ENCODE measurements at regions not wholly inside any gene's neighbourhood (a gene's known extent, or its start where the extent isn't known, plus 50 kb on each side); places are given as distances from the start of the nearest gene placed in this dataset.

DNA sequence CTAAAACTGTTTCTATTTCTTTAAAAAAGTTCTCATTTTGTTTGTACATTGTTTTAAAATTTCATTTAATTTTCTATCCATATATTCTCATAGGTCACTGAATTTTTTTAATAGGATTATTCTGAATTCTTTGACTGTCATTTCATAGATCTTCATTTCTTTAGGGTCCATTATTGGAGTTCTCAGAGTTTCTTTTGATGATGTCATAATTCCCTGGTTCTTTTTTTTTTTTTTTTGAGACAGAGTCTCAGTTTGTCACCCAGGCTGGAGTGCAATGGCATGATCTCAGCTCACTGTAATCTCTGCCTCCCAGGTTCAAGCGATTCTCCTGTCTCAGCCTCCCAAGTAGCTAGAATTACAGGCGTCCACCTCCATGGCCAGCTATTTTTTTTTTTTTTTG lies 89.9 kb downstream of the DMRT2 start:
- no peak for FAIRE-seq
- TF ChIP-seq, protein P1, sequence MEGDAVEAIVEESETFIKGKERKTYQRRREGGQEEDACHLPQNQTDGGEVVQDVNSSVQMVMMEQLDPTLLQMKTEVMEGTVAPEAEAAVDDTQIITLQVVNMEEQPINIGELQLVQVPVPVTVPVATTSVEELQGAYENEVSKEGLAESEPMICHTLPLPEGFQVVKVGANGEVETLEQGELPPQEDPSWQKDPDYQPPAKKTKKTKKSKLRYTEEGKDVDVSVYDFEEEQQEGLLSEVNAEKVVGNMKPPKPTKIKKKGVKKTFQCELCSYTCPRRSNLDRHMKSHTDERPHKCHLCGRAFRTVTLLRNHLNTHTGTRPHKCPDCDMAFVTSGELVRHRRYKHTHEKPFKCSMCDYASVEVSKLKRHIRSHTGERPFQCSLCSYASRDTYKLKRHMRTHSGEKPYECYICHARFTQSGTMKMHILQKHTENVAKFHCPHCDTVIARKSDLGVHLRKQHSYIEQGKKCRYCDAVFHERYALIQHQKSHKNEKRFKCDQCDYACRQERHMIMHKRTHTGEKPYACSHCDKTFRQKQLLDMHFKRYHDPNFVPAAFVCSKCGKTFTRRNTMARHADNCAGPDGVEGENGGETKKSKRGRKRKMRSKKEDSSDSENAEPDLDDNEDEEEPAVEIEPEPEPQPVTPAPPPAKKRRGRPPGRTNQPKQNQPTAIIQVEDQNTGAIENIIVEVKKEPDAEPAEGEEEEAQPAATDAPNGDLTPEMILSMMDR (IDR thresholded peaks at IDR 0.05; ENCODE audit: insufficient read depth, low read length, severe bottlenecking) = no peak
- no peak for DNase-seq (ENCODE audit: low read depth)
- no peaks in the 10 kb centered on the region for H3K36me3 ChIP-seq (ENCODE audit: control insufficient read depth, insufficient read depth, low read length)
- no peak overlapping the region for H3K4me3 ChIP-seq (ENCODE audit: low read depth, low read length)
- H3K27me3 ChIP-seq (ENCODE audit: control insufficient read depth, insufficient read depth, low read length) = no peaks in the 10 kb centered on the region

DNA sequence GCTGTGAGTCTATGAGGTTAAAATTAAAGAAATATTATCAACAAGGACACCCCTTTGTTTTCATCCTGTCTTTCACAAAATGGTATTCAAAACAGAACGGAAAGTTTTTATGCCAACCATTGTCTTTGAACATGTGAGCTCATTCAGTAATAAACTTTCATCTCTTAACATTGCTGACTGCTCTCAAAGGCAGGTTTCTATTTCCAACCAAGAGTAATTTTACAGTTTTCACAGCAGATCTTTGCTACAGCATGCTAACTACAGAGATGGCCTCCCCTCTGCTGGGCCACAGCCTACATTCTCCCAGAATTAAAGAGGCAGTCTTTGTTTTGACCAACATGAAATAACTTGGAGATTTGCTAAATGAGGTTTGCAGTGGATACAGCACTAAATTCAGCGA lies 101.5 kb downstream of the DMRT2 start:
- FAIRE-seq (no peak), DNase-seq (ENCODE audit: low read depth) (no peak)
- no peaks in the 10 kb centered on the region for H3K36me3 ChIP-seq (ENCODE audit: control insufficient read depth, insufficient read depth, low read length)
- TF ChIP-seq, protein P1 (IDR thresholded peaks at IDR 0.05; ENCODE audit: insufficient read depth, low read length, severe bottlenecking) = no peak
- no peak overlapping the region for H3K4me3 ChIP-seq (ENCODE audit: low read depth, low read length)
- H3K27me3 ChIP-seq (ENCODE audit: control insufficient read depth, insufficient read depth, low read length) = no peaks in the 10 kb centered on the region

DNA sequence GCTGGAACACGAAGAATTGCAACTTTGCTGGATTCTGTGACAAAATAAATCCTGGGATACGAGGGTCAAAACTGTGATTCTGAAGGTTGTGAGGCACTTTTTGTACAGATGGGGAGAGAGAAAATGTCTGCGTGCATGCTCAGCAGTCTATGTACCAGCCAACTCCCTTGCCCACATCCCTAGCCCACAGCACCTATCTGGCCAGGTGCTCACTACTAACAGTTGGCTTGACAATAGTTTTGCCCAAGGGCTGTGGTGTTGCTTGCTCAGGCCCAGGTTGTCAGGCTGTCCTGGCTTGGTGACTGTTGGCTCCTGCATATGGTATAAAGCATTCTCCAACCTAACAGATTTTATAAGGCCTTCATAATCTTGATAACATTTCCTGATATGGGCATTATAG lies 102.0 kb downstream of the DMRT2 start:
- TF ChIP-seq, protein P1 (IDR thresholded peaks at IDR 0.05; ENCODE audit: insufficient read depth, low read length, severe bottlenecking) = no peak

DNA sequence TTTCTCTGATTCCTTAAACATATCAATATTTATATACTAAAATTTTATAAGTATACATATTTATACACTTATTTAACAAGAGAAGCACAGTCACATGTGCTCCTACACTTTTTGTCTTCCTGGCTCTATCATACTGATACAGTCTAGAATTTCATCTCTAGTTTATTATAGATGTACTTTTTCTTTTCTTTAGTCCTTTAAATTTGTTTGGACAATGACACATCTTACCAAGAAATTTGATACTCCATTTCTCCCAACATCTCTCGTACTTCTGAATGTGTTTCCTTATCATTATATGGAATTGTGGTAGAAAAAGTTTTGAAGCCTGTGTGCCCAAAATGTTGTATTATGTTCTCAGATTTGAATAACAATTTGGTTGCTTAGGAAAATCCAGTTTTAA lies 104.6 kb downstream of the DMRT2 start:
- no peaks in the 10 kb centered on the region for H3K36me3 ChIP-seq (ENCODE audit: control insufficient read depth, insufficient read depth, low read length)
- TF ChIP-seq, protein P1 (IDR thresholded peaks at IDR 0.05; ENCODE audit: insufficient read depth, low read length, severe bottlenecking) = no peak
- no peaks in the 10 kb centered on the region for H3K27me3 ChIP-seq (ENCODE audit: control insufficient read depth, insufficient read depth, low read length)
- FAIRE-seq (no peak), DNase-seq (ENCODE audit: low read depth) (peak; percentile 45)
- H3K4me3 ChIP-seq (ENCODE audit: low read depth, low read length) = no peak overlapping the region

More for the DNA sequence above, 102.0 kb downstream of the DMRT2 start:
- FAIRE-seq = peak; percentile 82
- DNase-seq (ENCODE audit: low read depth) = no peak
- H3K27me3 ChIP-seq (ENCODE audit: control insufficient read depth, insufficient read depth, low read length) = no peaks in the 10 kb centered on the region
- H3K4me3 ChIP-seq (ENCODE audit: low read depth, low read length) = no peak overlapping the region
- no peaks in the 10 kb centered on the region for H3K36me3 ChIP-seq (ENCODE audit: control insufficient read depth, insufficient read depth, low read length)

DNA sequence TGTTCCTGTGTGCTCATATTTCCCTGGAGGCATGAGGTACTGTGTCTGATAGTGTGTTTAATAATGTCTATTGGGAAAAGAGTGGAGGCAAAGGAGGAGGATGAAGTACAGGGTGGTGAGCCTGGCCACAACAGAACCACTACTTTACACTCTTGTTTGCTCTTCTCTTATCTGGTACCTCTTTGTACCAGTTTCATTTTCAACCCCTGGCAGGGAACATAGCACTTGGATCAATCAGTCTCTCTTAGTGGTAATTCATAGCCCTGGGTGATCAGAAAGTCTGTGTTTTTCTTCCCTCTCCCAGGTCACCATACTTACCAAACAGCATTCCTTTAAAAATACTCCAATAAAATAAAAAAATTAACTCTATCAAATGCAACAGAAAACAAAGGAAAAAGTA lies 105.4 kb downstream of the DMRT2 start:
- FAIRE-seq (no peak), DNase-seq (ENCODE audit: low read depth) (no peak)
- Histone ChIP-seq H3K36me3 (ENCODE audit: control insufficient read depth, insufficient read depth, low read length) (no peaks in the 10 kb centered on the region), H3K4me3 (ENCODE audit: low read depth, low read length) (no peak overlapping the region), H3K27me3 (ENCODE audit: control insufficient read depth, insufficient read depth, low read length) (no peaks in the 10 kb centered on the region)
- TF ChIP-seq, protein P1 (IDR thresholded peaks at IDR 0.05; ENCODE audit: insufficient read depth, low read length, severe bottlenecking) = no peak

DNA sequence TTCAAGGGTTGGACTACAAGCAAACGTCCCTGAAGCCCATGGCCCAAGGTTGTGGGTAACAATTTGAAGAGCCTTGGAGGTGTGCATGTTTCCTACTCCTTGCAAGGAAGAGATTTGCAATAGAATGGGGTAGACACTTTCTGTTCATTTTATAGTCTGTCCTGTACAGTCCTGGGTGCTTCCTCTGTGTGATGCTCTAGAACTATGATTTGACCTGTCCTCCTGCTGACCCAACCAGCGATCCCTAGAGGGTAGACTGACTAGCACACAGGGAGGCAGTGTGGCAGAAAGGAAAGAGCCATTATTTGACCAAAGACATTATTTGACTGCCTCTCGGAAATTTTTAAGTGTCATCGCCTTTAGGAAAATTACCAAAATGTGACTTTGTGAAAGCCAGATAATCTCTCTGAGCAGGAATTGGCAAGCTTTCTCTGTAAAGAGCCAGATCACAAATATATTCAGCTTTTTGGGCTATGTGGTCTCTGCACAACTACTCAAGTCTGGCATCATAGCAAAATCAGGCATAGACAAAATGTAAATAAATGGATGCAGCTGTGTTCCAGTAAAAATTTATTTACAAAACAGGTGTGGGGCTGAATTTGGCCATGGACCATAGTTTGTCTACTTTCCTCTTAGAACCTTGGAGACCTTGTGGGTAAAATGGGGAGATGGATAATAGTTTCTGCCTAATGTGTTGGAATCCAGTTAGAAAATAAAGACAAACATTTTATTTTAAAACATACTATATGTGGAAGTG lies 106.8 kb downstream of the DMRT2 start:
- Histone ChIP-seq H3K36me3 (ENCODE audit: control insufficient read depth, insufficient read depth, low read length) (no peaks in the 10 kb centered on the region), H3K4me3 (ENCODE audit: low read depth, low read length) (no peak overlapping the region), H3K27me3 (ENCODE audit: control insufficient read depth, insufficient read depth, low read length) (no peaks in the 10 kb centered on the region)
- DNase-seq (ENCODE audit: low read depth) (no peak), FAIRE-seq (no peak)
- TF ChIP-seq, protein P1 (IDR thresholded peaks at IDR 0.05; ENCODE audit: insufficient read depth, low read length, severe bottlenecking) = no peak
